ENCODE measurements at regions not wholly inside any gene's neighbourhood (a gene's known extent, or its start where the extent isn't known, plus 50 kb on each side); places are given as distances from the start of the nearest gene placed in this dataset.

DNA sequence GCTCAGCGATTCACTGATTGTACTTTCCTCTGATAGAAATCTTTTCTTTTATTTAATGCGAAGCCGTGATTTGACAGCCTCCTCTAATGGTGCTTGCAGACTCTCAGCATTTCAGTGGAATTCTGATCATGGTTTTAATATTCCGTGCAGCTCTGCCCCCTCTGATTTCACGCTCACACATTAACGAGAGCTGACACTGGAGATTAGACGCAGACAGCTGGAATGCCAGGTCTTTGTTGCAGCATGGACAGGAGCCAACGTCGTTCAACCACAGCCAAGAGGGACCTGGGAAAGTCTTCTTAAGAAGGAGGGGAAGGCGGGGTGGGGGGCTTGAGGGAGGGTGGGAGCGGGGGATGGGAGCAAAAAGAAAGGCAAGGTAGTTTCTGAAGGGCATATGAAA is 186.4 kb downstream of the BLID start:
- TF ChIP-seq REST (IDR thresholded peaks at IDR 0.05; ENCODE audit: insufficient read depth in 1 of 2, low read depth in 2 of 2, low read length in 1 of 2): no peak
- no peak for TF ChIP-seq CTCF (IDR thresholded peaks at IDR 0.05)
- no peak for TF ChIP-seq POLR2AphosphoS5 (IDR thresholded peaks at IDR 0.05; ENCODE audit: low read depth, low read length)
- no peak for TF ChIP-seq SIN3A (IDR thresholded peaks at IDR 0.05; ENCODE audit: borderline replicate concordance, insufficient read depth, low read depth, low read length)

Measured in Panc1 (cell line).